GM12878 (cell line): ENCODE measurements at regions not wholly inside any gene's neighbourhood (a gene's known extent, or its start where the extent isn't known, plus 50 kb on each side); places are given as distances from the start of the nearest gene placed in this dataset.

Source experiments
- ATAC-seq: fragments of 200-7000 bp; cut with Tn5 transposase; 3 replicates; pipeline ENCODE4 v1.9.1; 2020; ENCODE audit warnings: mild to moderate bottlenecking, moderate library complexity
- BruUV-seq: library from RNA; stranded (reverse); fragments of 400-500 nt; replicated peaks from 2 replicates; lab custom pipeline; 2021; lab: Mats Ljungman, UMichigan
- CTCF ChIA-PET: fragments of 300-600 bp; sonication (Branson Sonifier 250); formaldehyde crosslinking; extraction: SDS; loops from one replicate; lab custom pipeline; 2021; ENCODE audit warnings: inconsistent platforms; lab: Yijun Ruan, JAX
- POLR2A ChIA-PET: fragments of 350-600 bp; formaldehyde crosslinking; extraction: SDS; loops from one replicate; lab custom pipeline; 2021; ENCODE audit warnings: inconsistent platforms; lab: Charles Lee
- RAD21 ChIA-PET: fragments of 300-600 bp; sonication (Branson Sonifier 250); formaldehyde crosslinking; loops from one replicate; lab custom pipeline; 2023; ENCODE audit warnings: antibody characterized with exemption; ENCODE audit not compliant: unreplicated experiment; lab: Charles Lee
- SMC1A ChIA-PET: fragments of 300-600 bp; sonication (Branson Sonifier 250); formaldehyde crosslinking; loops from one replicate; lab custom pipeline; 2023; ENCODE audit not compliant: unreplicated experiment, uncharacterized antibody; lab: Charles Lee
- DNase-seq: peaks from one replicate; pipeline ENCODE4 v3.0.0-alpha.2; 2011; ENCODE audit warnings: low read depth, low spot score
- FAIRE-seq: peaks from 3 replicates; lab custom pipeline; 2011; peaks lifted over from hg19 to GRCh38; lab: Jason Lieb, UNC
- H2AFZ ChIP-seq: 2 replicates; pipeline ENCODE4 v1.6.0; 2011; ENCODE audit warnings: low read depth, low read length, control low read depth; ENCODE audit not compliant: control insufficient read depth
- H3K27ac ChIP-seq: 2 replicates; pipeline ENCODE4 v1.5.1; 2011; ENCODE audit warnings: control low read depth; ENCODE audit not compliant: control insufficient read depth, insufficient read depth
- H3K27me3 ChIP-seq, 2 experiments: replicated peaks in 1 of 2; 2 replicates each; pipeline versions ENCODE4 v1.6.0 to v1.6.1; 2011; ENCODE audit warnings: low read length in 1 of 2; ENCODE audit not compliant: control insufficient read depth in 2 of 2, insufficient read depth in 2 of 2
- H3K36me3 ChIP-seq, 2 experiments: 2 replicates each; pipeline ENCODE4 v1.5.1; 2011; ENCODE audit warnings: low read length in 1 of 2; ENCODE audit not compliant: control insufficient read depth in 2 of 2, insufficient read depth in 2 of 2
- H3K4me1 ChIP-seq: 2 replicates; pipeline ENCODE4 v1.6.1; 2011; ENCODE audit warnings: mild to moderate bottlenecking, low read length, moderate library complexity, mixed read lengths; ENCODE audit not compliant: control insufficient read depth, insufficient read depth
- H3K4me2 ChIP-seq: 2 replicates; pipeline ENCODE4 v1.6.0; 2011; ENCODE audit warnings: control low read depth; ENCODE audit not compliant: control insufficient read depth, insufficient read depth
- H3K4me3 ChIP-seq: fragments of 200-600 bp; sonication (generic); 2 replicates; pipeline ENCODE4 v1.5.1; 2016
- H3K79me2 ChIP-seq: 2 replicates; pipeline ENCODE4 v1.6.0; 2011; ENCODE audit warnings: low read length; ENCODE audit not compliant: control insufficient read depth, insufficient read depth
- H3K9ac ChIP-seq: 2 replicates; pipeline ENCODE4 v1.8.0; 2011; ENCODE audit warnings: low read length, control low read depth, mixed read lengths; ENCODE audit not compliant: control insufficient read depth, insufficient read depth
- H3K9me3 ChIP-seq: replicated peaks from 3 replicates; pipeline ENCODE4 v1.5.1; 2011; ENCODE audit warnings: mild to moderate bottlenecking, low read length; ENCODE audit not compliant: control insufficient read depth, insufficient read depth
- H4K20me1 ChIP-seq: 2 replicates; pipeline ENCODE4 v1.6.0; 2011; ENCODE audit not compliant: control insufficient read depth, insufficient read depth
- BCL11A ChIP-seq: IDR thresholded peaks from 2 replicates; pipeline ENCODE4 v1.6.1; 2011; ENCODE audit warnings: low read depth, low read length
- BRCA1 ChIP-seq: IDR thresholded peaks from 2 replicates; pipeline ENCODE4 v1.6.1; 2011; ENCODE audit warnings: low read depth, low read length, improper control_type of control experiment
- CREB1 ChIP-seq: IDR thresholded peaks from 2 replicates; pipeline ENCODE4 v1.6.1; 2012; ENCODE audit warnings: low read depth, mild to moderate bottlenecking, inconsistent platforms
- FOS ChIP-seq: IDR thresholded peaks from 3 replicates; pipeline ENCODE4 v1.6.1; 2011; ENCODE audit warnings: borderline replicate concordance; ENCODE audit not compliant: insufficient read length; ENCODE audit errors: extremely low read depth
- HDAC6 ChIP-seq: fragments of 200-600 bp; sonication (generic); IDR thresholded peaks from one replicate; pipeline ENCODE4 v1.8.0; 2017; ENCODE audit warnings: antibody characterized with exemption; ENCODE audit not compliant: unreplicated experiment
- HDGF ChIP-seq: fragments of 450-650 bp; IDR thresholded peaks from 2 replicates; pipeline ENCODE4 v1.6.1; 2016; ENCODE audit warnings: antibody characterized with exemption
- IKZF2 ChIP-seq, 2 experiments: fragments of 450-650 bp; IDR thresholded peaks; 2 replicates each; pipeline ENCODE4 v1.6.1; 2017; ENCODE audit warnings: mild to moderate bottlenecking in 2 of 2, moderate library complexity in 2 of 2
- KAT2A ChIP-seq: conservative IDR thresholded peaks from 2 replicates; pipeline ENCODE4 v1.6.1; 2011; ENCODE audit warnings: low read depth, low read length; ENCODE audit not compliant: control insufficient read depth
- NFYB ChIP-seq: IDR thresholded peaks from 2 replicates; pipeline ENCODE4 v1.6.1; 2011; ENCODE audit warnings: low read depth, mild to moderate bottlenecking, low read length, improper control_type of control experiment, moderate library complexity; ENCODE audit not compliant: insufficient read depth
- RB1 ChIP-seq: fragments of 450-650 bp; formaldehyde crosslinking; IDR thresholded peaks from 2 replicates; pipeline ENCODE4 v1.6.1; 2017; ENCODE audit warnings: mild to moderate bottlenecking, borderline replicate concordance
- SMAD1 ChIP-seq: fragments of 450-650 bp; IDR thresholded peaks from 2 replicates; pipeline ENCODE4 v1.6.1; 2018; ENCODE audit warnings: mild to moderate bottlenecking, low read depth; ENCODE audit not compliant: partially characterized antibody
- TBL1XR1 ChIP-seq: IDR thresholded peaks from 2 replicates; pipeline ENCODE4 v1.6.1; 2012; ENCODE audit warnings: low read depth, low read length, improper control_type of control experiment
- ZNF274 ChIP-seq: IDR thresholded peaks from one replicate; pipeline ENCODE4 v1.8.0; 2011; ENCODE audit not compliant: insufficient read length, insufficient read depth
- WGBS: methylation state at CpG from one replicate; pipeline ENCODE4 v1.1.6; 2016; ENCODE audit warnings: low lambda C conversion rate; ENCODE audit not compliant: insufficient replicate concordance, insufficient coverage; ENCODE audit errors: missing lambda C conversion rate; 5-methylcytosine and 5-hydroxymethylcytosine counted together
- in situ Hi-C: fragments of 300-500 bp; cut with MboI; formaldehyde crosslinking; loops from 9 replicates; pipeline ENCODE4 v1.14.3; 2018; ENCODE audit warnings: mixed read lengths
- intact Hi-C: fragments of 100-400 bp; cut with micrococcal nuclease; formaldehyde crosslinking; loops from one replicate; pipeline ENCODE4 v1.14.2; 2022; ENCODE audit not compliant: unreplicated experiment
- TF ChIP-seq, protein P1 (sequence below): fragments of 450-650 bp; formaldehyde crosslinking; IDR thresholded peaks from 2 replicates; pipeline ENCODE4 v1.4.0; 2020; ENCODE audit warnings: mild to moderate bottlenecking, moderate library complexity
- TF ChIP-seq, protein P2 (sequence below): IDR thresholded peaks from 2 replicates; pipeline ENCODE4 v1.6.1; 2012; ENCODE audit warnings: mild to moderate bottlenecking, low read depth, low read length

DNA sequence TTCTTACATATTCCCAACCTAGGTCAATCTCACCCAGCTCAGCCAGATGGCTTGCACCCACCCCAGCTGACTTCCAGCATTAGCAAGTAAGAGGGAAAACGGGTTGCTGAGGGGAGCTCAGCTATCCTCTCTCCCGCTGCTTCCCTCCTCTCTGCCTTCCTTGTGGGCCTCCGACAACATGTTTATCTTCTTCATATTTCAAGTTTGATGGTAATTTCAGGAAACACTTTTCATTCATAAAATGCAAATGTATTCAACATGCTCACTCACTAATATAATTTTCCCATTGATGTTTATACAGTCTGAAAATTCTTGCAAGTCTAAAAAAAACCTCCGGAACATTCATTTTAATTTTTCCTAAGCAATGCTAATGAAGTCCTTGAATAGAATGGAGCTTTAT, 372.5 kb upstream of the B3GAT1 start (continued):
- no peak for TF ChIP-seq FOS
- TF ChIP-seq BCL11A: no peak
- no peak for TF ChIP-seq BRCA1
- TF ChIP-seq SMAD1: no peak

DNA sequence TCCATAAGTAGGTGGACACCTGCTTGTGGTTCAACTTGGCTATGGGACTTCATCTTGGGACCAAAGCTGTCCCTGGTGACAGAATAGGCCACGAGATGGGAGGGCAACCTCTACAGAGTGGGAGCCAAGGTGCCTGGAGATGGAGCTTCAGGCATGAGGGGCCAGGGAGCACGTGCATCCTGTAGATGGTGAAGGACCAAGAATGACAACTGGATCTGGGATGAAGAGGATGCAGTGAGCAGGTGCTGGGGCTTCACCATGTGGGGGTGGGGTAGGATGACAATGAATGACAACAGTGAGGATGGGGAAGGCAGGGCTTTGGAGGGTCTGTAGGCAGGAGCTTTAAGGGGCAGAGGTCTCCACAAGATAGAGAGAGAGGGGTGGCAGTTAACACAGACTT, 372.0 kb upstream of the B3GAT1 start:
- RAD21 ChIA-PET: no interaction called here
- TF ChIP-seq CREB1: no peak
- TF ChIP-seq HDGF: no peak
- TF ChIP-seq RB1: no peak
- no peak for TF ChIP-seq TBL1XR1
- TF ChIP-seq IKZF2 (IDR thresholded peaks at IDR 0.05): no peak
- no peak for TF ChIP-seq HDAC6
- no peak for TF ChIP-seq ZNF274
- TF ChIP-seq, protein P1, sequence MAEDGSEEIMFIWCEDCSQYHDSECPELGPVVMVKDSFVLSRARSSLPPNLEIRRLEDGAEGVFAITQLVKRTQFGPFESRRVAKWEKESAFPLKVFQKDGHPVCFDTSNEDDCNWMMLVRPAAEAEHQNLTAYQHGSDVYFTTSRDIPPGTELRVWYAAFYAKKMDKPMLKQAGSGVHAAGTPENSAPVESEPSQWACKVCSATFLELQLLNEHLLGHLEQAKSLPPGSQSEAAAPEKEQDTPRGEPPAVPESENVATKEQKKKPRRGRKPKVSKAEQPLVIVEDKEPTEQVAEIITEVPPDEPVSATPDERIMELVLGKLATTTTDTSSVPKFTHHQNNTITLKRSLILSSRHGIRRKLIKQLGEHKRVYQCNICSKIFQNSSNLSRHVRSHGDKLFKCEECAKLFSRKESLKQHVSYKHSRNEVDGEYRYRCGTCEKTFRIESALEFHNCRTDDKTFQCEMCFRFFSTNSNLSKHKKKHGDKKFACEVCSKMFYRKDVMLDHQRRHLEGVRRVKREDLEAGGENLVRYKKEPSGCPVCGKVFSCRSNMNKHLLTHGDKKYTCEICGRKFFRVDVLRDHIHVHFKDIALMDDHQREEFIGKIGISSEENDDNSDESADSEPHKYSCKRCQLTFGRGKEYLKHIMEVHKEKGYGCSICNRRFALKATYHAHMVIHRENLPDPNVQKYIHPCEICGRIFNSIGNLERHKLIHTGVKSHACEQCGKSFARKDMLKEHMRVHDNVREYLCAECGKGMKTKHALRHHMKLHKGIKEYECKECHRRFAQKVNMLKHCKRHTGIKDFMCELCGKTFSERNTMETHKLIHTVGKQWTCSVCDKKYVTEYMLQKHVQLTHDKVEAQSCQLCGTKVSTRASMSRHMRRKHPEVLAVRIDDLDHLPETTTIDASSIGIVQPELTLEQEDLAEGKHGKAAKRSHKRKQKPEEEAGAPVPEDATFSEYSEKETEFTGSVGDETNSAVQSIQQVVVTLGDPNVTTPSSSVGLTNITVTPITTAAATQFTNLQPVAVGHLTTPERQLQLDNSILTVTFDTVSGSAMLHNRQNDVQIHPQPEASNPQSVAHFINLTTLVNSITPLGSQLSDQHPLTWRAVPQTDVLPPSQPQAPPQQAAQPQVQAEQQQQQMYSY (CRISPR knock-in tag): no peak
- TF ChIP-seq, protein P2, sequence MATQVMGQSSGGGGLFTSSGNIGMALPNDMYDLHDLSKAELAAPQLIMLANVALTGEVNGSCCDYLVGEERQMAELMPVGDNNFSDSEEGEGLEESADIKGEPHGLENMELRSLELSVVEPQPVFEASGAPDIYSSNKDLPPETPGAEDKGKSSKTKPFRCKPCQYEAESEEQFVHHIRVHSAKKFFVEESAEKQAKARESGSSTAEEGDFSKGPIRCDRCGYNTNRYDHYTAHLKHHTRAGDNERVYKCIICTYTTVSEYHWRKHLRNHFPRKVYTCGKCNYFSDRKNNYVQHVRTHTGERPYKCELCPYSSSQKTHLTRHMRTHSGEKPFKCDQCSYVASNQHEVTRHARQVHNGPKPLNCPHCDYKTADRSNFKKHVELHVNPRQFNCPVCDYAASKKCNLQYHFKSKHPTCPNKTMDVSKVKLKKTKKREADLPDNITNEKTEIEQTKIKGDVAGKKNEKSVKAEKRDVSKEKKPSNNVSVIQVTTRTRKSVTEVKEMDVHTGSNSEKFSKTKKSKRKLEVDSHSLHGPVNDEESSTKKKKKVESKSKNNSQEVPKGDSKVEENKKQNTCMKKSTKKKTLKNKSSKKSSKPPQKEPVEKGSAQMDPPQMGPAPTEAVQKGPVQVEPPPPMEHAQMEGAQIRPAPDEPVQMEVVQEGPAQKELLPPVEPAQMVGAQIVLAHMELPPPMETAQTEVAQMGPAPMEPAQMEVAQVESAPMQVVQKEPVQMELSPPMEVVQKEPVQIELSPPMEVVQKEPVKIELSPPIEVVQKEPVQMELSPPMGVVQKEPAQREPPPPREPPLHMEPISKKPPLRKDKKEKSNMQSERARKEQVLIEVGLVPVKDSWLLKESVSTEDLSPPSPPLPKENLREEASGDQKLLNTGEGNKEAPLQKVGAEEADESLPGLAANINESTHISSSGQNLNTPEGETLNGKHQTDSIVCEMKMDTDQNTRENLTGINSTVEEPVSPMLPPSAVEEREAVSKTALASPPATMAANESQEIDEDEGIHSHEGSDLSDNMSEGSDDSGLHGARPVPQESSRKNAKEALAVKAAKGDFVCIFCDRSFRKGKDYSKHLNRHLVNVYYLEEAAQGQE: no peak
- no peak for TF ChIP-seq NFYB
- no peak for TF ChIP-seq KAT2A

More for the DNA sequence above, 372.0 kb upstream of the B3GAT1 start:
- Histone ChIP-seq H3K4me3 (no peak overlapping the region), H3K9ac (no peak overlapping the region), H3K79me2 (no peaks in the 10 kb centered on the region), H3K36me3 (no peaks in the 10 kb centered on the region), H3K27me3 (no peaks in the 10 kb centered on the region; a peak in 1 of 4 replicates), H3K27ac (no peak overlapping the region), H3K4me2 (no peak overlapping the region), H2AFZ (no peak overlapping the region), H3K9me3 (no peaks in the 10 kb centered on the region), H3K4me1 (no peaks in the 10 kb centered on the region), H4K20me1 (no peaks in the 10 kb centered on the region)
- SMC1A ChIA-PET: no interaction called here
- POLR2A ChIA-PET: no interaction called here
- WGBS: 0% methylated on average over 2 of the region's 2 CpGs
- ATAC-seq (no peak), DNase-seq (no peak), FAIRE-seq (no peak)
- intact Hi-C loops: no loop called here
- CTCF ChIA-PET: no interaction called here
- BruUV-seq: no TSS peak
- in situ Hi-C loops: no loop called here
